Eye (tissue), 1 donor: ENCODE measurements at regions not wholly inside any gene's neighbourhood (a gene's known extent, or its start where the extent isn't known, plus 50 kb on each side); places are given as distances from the start of the nearest gene placed in this dataset.
"Not testable (repeated sequence)": the region's sequence is repeated elsewhere in the genome, so short reads cannot be mapped to it uniquely, and the experiment has no call there.

Source experiments
- DNase-seq: peaks from one replicate; pipeline ENCODE4 v3.0.0-alpha.2; 2015

DNA sequence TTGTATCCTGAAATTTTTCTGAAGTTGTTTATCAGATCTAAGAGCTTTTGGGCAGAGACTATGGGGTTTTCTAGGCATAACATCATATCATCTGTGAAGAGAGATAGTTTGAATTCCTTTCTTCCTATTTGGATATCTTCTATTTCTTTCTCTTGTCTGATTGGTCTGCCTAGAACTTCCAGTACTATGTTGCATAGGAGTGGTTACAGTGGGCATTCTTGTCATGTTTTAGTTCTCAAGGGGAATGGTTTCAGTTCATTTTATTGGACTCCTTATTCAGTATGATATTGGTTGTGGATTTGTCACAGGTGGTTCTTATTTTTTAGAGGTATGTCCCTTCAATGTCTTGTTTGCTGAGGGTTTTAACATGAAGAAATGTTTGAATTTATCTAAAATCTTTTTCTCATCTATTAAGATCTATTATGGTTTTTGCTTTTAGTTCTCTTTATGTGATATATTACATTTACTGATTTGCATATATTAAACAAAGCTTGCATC, 286.6 kb upstream of the C1QTNF3 start:
- not testable (repeated sequence) for DNase-seq

GRCh38 chr5:34331928-34332454, 289.0 kb upstream of the C1QTNF3 start:
- DNase-seq, result not testable (repeated sequence)

DNA sequence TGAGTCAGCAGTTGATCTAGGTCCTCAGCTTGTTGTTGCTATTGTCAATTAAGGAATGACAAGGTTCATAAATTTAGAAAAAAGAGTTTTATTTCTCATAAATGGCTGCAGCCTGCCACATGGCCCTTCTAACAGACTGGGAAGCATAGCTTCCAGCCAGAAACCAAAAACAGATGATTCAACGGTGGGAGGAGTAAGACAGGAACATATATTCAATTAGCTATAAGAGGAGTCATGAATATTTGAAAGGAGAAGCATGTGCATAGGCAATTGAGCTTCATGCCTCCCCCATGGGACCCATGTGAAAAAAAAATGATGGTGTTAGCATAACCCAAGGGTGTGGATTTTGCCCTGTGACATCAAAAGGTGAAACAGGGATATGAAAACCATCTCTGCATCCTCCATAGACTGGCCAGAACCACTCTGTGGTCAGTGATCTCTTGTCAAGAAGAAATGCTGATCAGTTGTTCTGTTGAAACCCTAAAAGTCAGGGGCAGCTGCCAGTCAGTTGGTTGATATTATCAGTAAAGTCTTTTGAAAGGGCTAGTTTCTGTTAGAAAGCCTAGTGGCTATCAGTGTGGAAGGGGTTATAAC, 296.5 kb upstream of the C1QTNF3 start:
- DNase-seq, result peak; percentile 3

GRCh38 chr5:34354440-34354839, 301.7 kb upstream of the RAI14 start:
- not testable (repeated sequence) for DNase-seq

DNA sequence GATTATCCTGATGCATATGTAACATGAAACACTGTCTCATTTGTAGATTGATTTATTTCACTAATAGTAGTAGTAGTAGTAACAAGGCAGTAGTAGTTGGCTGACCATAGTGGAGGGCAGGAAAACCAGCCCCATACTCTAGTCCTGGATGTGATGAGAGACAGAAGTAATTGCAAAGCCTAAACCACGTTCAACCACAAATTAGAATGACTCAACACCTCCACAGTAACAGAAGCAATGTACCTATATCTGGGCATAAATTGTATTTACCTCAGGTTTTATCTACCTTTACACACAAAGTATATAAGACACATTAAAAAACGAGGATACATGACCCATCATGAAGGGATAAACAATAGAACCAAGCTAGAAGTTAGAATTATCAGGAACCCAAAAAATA, 284.7 kb upstream of the RAI14 start:
- not testable (repeated sequence) for DNase-seq

DNA sequence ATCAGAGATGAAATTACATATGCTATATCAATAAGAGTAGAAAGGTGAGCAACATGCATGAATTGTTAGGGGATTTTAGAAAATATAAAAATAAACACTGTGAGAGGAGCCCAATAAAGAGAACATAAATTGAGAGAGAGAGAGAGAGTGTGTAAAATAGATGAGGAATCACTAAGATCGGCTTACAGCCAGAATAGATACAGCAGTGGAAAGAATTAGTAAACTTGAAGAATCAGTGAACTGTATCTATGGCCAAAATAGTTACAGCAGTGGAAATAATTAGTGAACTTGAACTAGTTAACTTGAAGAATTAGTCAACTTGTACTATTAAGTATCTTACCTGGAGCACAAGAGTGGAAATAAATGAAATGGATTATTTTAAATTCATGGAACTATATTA, 284.3 kb upstream of the RAI14 start:
- not testable (repeated sequence) for DNase-seq

DNA sequence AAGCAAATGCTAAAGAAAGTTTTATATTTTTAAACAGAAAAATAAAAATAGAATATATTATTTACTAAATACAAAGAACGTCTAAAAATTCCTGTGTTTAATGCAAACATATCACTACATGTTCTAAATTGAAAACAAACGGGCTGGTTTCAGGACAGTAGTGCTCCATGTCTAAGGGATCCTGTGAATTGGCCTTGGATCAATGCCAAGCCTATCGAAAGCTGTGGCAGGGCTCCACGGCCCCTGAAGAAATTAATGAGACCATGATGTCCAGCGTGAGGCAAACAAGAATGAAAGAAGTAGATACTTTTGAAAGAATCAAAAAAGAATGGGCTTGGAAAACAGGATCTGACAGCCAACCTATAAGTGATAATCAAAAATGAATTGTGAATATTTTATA, 283.4 kb upstream of the RAI14 start:
- peak; percentile 8 for DNase-seq

- not testable (repeated sequence) for DNase-seq
Observed at GRCh38 chr5:34377651-34378050, 278.5 kb upstream of the RAI14 start.

DNA sequence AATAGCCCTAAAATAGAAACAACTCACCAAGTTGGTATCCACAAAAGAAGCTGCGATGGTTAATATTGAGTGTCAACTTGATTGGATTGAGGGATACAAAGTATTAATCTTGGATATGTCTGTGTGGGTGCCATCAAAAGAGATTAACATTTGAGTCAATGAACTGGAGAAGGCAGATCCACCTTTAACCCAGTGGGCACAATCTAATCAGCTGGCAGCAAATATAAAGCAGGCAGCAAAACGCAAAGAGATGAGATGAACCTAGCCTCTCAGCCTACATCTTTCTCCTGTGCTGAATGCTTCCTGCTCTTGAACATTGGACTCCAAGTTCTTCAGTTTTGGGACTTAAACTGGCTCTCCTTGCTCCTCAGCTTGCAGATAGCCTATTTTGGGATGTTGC, 277.6 kb upstream of the RAI14 start:
- not testable (repeated sequence) for DNase-seq

GRCh38 chr5:34388754-34389153, 267.4 kb upstream of the RAI14 start:
- DNase-seq, result not testable (repeated sequence)

DNA sequence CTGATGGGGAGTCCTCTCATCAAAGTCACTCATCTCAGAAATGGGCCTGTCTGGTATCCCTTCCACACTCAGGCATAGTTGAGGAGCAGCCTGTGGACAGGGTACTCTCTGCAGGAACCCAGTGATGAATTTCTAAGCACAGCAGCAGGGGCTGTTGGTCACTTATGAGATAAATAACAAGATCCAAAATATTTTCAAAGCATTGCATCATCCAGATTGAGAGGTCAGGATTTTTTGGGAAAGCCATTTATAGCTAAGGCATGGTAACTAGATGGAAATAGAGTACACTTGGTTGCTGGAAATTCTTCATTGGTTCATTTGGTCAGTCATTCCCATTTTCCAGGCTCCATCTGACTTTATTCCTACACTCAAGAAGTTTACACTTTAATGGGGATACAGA, 246.8 kb upstream of the RAI14 start:
- no peak for DNase-seq

- DNase-seq, result no peak
Observed at GRCh38 chr5:34410411-34411139, 245.6 kb upstream of the RAI14 start.

GRCh38 chr5:34411470-34412346, 244.4 kb upstream of the RAI14 start:
- peak; percentile 31 for DNase-seq

- no peak for DNase-seq
Observed at GRCh38 chr5:34412736-34413135, 243.4 kb upstream of the RAI14 start.

DNA sequence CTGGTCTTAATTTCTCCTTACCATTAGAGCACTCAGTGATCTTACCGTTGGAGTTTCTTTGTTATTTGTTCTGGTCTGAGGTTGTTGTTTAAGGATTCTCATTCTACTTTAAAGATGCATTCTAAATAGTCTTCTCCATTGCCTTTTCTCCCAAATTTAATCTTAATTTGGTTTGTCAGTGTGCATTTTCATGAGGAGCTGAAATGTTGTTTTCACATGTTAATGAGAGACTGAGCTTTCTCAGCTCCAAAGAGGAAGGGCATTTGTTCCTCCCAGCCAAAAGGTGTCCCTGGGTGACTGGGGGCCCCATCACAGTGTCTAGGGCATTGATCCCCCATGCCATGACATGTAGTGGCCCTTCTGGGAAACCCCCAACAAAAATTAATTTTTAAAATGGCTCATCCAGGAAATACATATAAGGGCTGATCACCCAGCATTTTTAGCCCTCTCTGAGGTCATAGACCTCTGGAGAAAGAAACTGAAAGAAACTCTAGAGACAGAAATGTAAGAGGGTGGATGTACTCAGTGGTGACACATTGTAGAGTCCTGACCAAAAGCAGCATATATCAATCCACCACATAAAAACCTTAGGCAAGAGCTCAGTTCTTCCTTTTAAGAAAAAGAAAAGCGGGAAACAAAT, 240.4 kb upstream of the RAI14 start:
- no peak for DNase-seq

- no peak for DNase-seq
Observed at GRCh38 chr5:34416501-34417008, 239.6 kb upstream of the RAI14 start.

DNA sequence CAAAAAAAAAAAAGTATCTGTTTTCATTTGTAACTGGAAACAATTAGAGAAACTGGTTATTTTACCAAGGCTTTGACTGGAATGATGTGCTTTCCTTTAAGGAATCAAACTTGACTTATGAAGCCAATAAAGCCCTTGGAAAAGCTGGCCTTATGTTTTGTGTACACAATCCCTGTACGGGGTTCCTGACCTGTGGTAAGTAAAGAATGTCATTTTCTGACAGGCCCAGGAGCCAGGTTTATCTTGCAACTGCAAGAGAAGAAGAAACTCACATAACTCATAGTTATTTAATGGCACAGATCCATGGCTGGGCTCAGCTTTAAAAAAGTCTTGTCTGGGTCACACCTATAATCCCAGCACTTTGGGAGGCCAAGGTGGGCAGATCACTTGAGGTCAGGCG, 235.9 kb upstream of the RAI14 start:
- DNase-seq, result not testable (repeated sequence)

DNA sequence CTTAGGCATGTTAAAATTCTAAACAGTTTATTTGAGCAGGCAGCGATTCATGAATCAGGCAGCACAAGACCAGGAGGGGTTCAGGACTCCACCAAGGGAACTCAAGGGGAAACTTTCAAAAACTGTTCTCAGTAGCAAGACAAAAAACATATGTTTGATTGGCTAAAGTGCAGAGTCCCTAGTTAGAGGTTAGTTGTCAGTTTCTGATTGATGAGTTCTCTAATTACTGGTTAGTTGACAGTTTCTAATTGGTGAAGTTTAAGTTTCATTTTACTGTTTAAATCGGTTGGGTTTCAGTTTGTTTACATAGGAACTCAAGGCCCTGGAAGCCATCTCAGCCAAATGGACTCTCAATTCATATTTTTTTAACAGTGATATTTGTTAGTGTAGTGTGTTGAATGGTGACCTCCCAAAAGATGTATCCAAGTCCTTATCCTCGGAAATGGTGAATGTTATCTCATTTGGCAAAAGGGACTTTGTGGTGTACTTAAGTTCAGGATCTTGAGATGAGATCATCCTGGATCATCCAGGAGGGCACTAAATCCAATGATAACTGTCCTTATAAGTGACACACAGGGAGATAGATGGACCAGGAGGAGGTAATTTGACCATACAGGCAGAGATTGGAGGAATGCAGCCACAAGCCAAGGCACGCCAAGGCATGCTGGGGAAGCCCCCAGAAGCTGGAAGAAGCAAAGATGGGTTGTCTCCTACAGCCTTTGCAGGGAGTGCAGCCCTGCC, 219.2 kb upstream of the RAI14 start:
- DNase-seq, result no peak

GRCh38 chr5:34439601-34440000, 216.5 kb upstream of the RAI14 start:
- peak; percentile 9 for DNase-seq

GRCh38 chr5:34441767-34442166, 214.4 kb upstream of the RAI14 start:
- not testable (repeated sequence) for DNase-seq

GRCh38 chr5:34447424-34447823, 208.7 kb upstream of the RAI14 start:
- no peak for DNase-seq

DNA sequence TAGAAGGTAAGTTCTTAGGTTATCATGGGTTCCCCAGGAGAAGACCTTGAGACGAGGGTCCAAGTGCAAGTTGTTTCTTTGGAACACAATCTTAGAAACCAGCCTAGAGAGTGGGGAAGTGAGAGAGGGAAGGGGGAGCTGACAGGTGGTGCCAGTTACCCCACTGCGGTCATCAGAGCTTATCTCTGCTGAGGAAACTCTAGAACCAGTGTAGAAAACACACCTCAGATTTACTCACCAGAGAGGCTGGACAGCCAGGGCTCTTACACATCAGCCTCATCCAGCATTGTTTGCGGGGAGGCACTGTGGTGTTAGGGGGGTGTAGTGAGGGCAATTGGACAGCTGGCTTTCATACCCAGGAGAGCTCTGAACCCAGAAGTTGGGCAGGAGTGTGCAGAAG, 206.5 kb upstream of the RAI14 start:
- DNase-seq, result no peak
